ENCODE measurements at regions not wholly inside any gene's neighbourhood (a gene's known extent, or its start where the extent isn't known, plus 50 kb on each side); places are given as distances from the start of the nearest gene placed in this dataset.

- no peak for TF ChIP-seq ZBTB7B (CRISPR knock-in tag; IDR thresholded peaks at IDR 0.05)
- TF ChIP-seq KIAA2018 (CRISPR knock-in tag; IDR thresholded peaks at IDR 0.05; ENCODE audit: borderline replicate concordance): no peak
- TF ChIP-seq ZNF138 (CRISPR knock-in tag; IDR thresholded peaks at IDR 0.05; ENCODE audit: low read depth): no peak
- TF ChIP-seq, protein P1, sequence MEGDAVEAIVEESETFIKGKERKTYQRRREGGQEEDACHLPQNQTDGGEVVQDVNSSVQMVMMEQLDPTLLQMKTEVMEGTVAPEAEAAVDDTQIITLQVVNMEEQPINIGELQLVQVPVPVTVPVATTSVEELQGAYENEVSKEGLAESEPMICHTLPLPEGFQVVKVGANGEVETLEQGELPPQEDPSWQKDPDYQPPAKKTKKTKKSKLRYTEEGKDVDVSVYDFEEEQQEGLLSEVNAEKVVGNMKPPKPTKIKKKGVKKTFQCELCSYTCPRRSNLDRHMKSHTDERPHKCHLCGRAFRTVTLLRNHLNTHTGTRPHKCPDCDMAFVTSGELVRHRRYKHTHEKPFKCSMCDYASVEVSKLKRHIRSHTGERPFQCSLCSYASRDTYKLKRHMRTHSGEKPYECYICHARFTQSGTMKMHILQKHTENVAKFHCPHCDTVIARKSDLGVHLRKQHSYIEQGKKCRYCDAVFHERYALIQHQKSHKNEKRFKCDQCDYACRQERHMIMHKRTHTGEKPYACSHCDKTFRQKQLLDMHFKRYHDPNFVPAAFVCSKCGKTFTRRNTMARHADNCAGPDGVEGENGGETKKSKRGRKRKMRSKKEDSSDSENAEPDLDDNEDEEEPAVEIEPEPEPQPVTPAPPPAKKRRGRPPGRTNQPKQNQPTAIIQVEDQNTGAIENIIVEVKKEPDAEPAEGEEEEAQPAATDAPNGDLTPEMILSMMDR (CRISPR knock-in tag; IDR thresholded peaks at IDR 0.05): no peak
- no peak for TF ChIP-seq KDM5A (IDR thresholded peaks at IDR 0.05; ENCODE audit: borderline replicate concordance, low read length)
- TF ChIP-seq SMC3 (IDR thresholded peaks at IDR 0.05; ENCODE audit: low read length): no peak
- TF ChIP-seq ZZZ3 (CRISPR knock-in tag; IDR thresholded peaks at IDR 0.05; ENCODE audit: borderline replicate concordance): no peak
- TF ChIP-seq, protein P2, sequence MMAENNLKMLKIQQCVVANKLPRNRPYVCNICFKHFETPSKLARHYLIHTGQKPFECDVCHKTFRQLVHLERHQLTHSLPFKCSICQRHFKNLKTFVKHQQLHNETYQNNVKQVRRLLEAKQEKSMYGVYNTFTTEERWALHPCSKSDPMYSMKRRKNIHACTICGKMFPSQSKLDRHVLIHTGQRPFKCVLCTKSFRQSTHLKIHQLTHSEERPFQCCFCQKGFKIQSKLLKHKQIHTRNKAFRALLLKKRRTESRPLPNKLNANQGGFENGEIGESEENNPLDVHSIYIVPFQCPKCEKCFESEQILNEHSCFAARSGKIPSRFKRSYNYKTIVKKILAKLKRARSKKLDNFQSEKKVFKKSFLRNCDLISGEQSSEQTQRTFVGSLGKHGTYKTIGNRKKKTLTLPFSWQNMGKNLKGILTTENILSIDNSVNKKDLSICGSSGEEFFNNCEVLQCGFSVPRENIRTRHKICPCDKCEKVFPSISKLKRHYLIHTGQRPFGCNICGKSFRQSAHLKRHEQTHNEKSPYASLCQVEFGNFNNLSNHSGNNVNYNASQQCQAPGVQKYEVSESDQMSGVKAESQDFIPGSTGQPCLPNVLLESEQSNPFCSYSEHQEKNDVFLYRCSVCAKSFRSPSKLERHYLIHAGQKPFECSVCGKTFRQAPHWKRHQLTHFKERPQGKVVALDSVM (CRISPR knock-in tag; IDR thresholded peaks at IDR 0.05): no peak
- no peak for TF ChIP-seq ZFX (CRISPR knock-in tag; IDR thresholded peaks at IDR 0.05; ENCODE audit: low read depth)
Observed at GRCh38 chr2:5389740-5390139, 302.4 kb upstream of the SOX11 start.
